Breast epithelium (tissue), 4 donors: ENCODE measurements at regions not wholly inside any gene's neighbourhood (a gene's known extent, or its start where the extent isn't known, plus 50 kb on each side); places are given as distances from the start of the nearest gene placed in this dataset.

Source experiments
- DNase-seq, 2 donors: peaks; one replicate each; pipeline ENCODE4 v3.0.0-alpha.2; 2019; ENCODE audit warnings: low spot score in 2 of 2
- H3K27ac ChIP-seq, 2 donors: fragments of 200-600 bp; sonication (generic) in 1 of 2; one replicate each; pipeline ENCODE4 v1.5.1; 2016 to 2019; ENCODE audit warnings: mild to moderate bottlenecking in 1 of 2
- H3K27me3 ChIP-seq, 2 donors: fragments of 200-600 bp; sonication (generic) in 1 of 2; one replicate each; pipeline versions ENCODE4 v1.5.1 to v1.6.0; 2017 to 2019; ENCODE audit warnings: control low read depth in 1 of 2, mild to moderate bottlenecking in 1 of 2
- H3K36me3 ChIP-seq: fragments of 200-600 bp; one replicate; pipeline ENCODE4 v1.5.1; 2019
- H3K4me1 ChIP-seq, 2 donors: fragments of 200-600 bp; sonication (generic); one replicate each; pipeline ENCODE4 v1.5.1; 2016 to 2019; ENCODE audit warnings: control low read depth in 1 of 2
- H3K4me3 ChIP-seq, 3 donors: fragments of 200-600 bp; sonication (generic); 1 replicate in 2 of 3; 2 replicates in 1 of 3; pipeline ENCODE4 v1.5.1; 2016 to 2019; ENCODE audit warnings: mild to moderate bottlenecking in 3 of 3, moderate library complexity in 2 of 3
- H3K9me3 ChIP-seq, 2 donors: fragments of 200-600 bp; sonication (generic) in 1 of 2; one replicate each; pipeline ENCODE4 v1.5.1; 2016 to 2019; ENCODE audit warnings: control low read depth in 1 of 2
- CTCF ChIP-seq, 3 donors: fragments of 450-650 bp; IDR thresholded peaks; one replicate each; pipeline ENCODE4 v1.5.1; 2016 to 2017; ENCODE audit warnings: antibody characterized with exemption in 3 of 3, mild to moderate bottlenecking in 3 of 3, moderate library complexity in 3 of 3
- POLR2A ChIP-seq: fragments of 450-650 bp; IDR thresholded peaks from one replicate; pipeline ENCODE4 v1.6.1; 2016; ENCODE audit warnings: antibody characterized with exemption, mild to moderate bottlenecking, moderate library complexity
- POLR2AphosphoS5 ChIP-seq, 3 donors: sonication (generic); formaldehyde crosslinking; IDR thresholded peaks; one replicate each; pipeline ENCODE4 v1.6.1; 2017; ENCODE audit warnings: antibody characterized with exemption in 3 of 3
- intact Hi-C: fragments of 100-400 bp; cut with DNase I; formaldehyde crosslinking; loops from one replicate; pipeline ENCODE4 v1.15.1; 2023; ENCODE audit warnings: low total_unique reads

GRCh38 chr4:13983189-13983790 is 355.8 kb upstream of the BOD1L1 start:
- DNase-seq: no peak
- no peaks in the 10 kb centered on the region for H3K9me3 ChIP-seq
- no peak overlapping the region for H3K4me3 ChIP-seq
- intact Hi-C loops: loop anchor here (10.0 kb wide), 1 partner anchor 888 kb away; no protein-coding TSS in a partner anchor
- TF ChIP-seq CTCF (IDR thresholded peaks at IDR 0.05): no peak
- no peak for TF ChIP-seq POLR2A
- TF ChIP-seq POLR2AphosphoS5 (IDR thresholded peaks at IDR 0.05): no peak
- H3K27ac ChIP-seq: no peak overlapping the region
- no peaks in the 10 kb centered on the region for H3K36me3 ChIP-seq
- H3K27me3 ChIP-seq: no peaks in the 10 kb centered on the region
- H3K4me1 ChIP-seq: no peaks in the 10 kb centered on the region

- H3K36me3 ChIP-seq: no peaks in the 10 kb centered on the region
- DNase-seq: no peak
- no peak overlapping the region for H3K4me3 ChIP-seq
- no peak overlapping the region for H3K27ac ChIP-seq
- H3K27me3 ChIP-seq: no peaks in the 10 kb centered on the region
- intact Hi-C loops: loop anchor here (10.0 kb wide), 1 partner anchor 890 kb away; no protein-coding TSS in a partner anchor
- no peaks in the 10 kb centered on the region for H3K9me3 ChIP-seq
- H3K4me1 ChIP-seq: peaks cover 0 to 5% of the 10 kb centered on the region in 2 donors
- TF ChIP-seq CTCF (IDR thresholded peaks at IDR 0.05): no peak
- TF ChIP-seq POLR2AphosphoS5 (IDR thresholded peaks at IDR 0.05): no peak
- TF ChIP-seq POLR2A: no peak
These were observed 357.7 kb upstream of the BOD1L1 start for GRCh38 chr4:13984991-13985800.

DNA sequence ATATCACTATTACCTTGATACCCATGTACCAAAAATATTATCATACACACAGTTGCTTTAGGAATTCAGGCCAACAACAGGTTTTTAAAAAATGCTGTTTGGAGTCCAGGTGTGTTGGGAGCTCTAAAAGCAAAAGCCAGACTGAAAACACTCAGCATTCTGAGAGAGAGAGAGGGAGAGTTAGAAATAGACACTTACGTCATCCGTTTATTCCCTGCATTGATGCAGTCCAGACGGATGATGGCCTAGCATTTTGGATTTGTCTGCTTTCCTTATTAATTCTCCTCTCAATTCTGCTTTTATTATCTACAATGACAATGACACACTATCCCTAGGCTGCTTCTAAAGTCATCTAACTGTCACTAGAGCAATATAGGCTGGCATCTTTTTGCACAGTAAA is 358.3 kb upstream of the BOD1L1 start:
- Histone ChIP-seq H3K9me3 (no peaks in the 10 kb centered on the region), H3K27ac (no peak overlapping the region), H3K27me3 (no peaks in the 10 kb centered on the region), H3K36me3 (no peaks in the 10 kb centered on the region), H3K4me3 (no peak overlapping the region), H3K4me1 (peaks cover 0 to 5% of the 10 kb centered on the region in 2 donors)
- no peak for TF ChIP-seq CTCF (IDR thresholded peaks at IDR 0.05)
- TF ChIP-seq POLR2AphosphoS5 (IDR thresholded peaks at IDR 0.05): no peak
- TF ChIP-seq POLR2A: no peak
- DNase-seq: no peak
- intact Hi-C loops: loop anchor here (10.0 kb wide), 1 partner anchor 891 kb away; no protein-coding TSS in a partner anchor

DNA sequence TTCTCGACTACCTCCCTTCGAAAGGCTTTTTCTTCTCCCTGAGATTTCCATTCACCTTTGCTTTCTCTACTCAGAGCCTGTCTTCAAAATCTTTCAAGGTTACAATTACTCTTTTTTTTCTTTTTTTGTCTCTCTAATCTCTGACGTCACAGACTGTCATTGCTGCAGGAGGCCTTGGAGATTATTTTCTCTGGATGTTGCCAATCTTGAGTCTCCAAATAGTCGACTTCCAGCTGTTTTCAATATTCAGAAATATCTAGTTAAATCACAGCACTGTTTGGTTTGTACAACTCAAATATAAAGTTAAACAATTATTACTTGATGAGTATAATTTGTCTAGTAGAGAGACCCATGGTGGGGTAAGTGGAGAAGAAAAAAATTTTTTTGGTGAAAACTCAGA is 359.0 kb upstream of the BOD1L1 start:
- Histone ChIP-seq H3K9me3 (no peaks in the 10 kb centered on the region), H3K4me3 (no peak overlapping the region), H3K27me3 (no peaks in the 10 kb centered on the region), H3K36me3 (no peaks in the 10 kb centered on the region), H3K27ac (no peak overlapping the region), H3K4me1 (peaks cover 0 to 5% of the 10 kb centered on the region in 2 donors)
- DNase-seq: no peak
- TF ChIP-seq CTCF (IDR thresholded peaks at IDR 0.05) (no peak), POLR2A (no peak), POLR2AphosphoS5 (IDR thresholded peaks at IDR 0.05) (no peak)
- intact Hi-C loops: loop anchor here (10.0 kb wide), 1 partner anchor 892 kb away; no protein-coding TSS in a partner anchor
